Pancreas (tissue), 10 donors: ENCODE measurements at regions not wholly inside any gene's neighbourhood (a gene's known extent, or its start where the extent isn't known, plus 50 kb on each side); places are given as distances from the start of the nearest gene placed in this dataset.

Source experiments
- ATAC-seq, 4 donors: fragments of 200-7000 bp; cut with Tn5 transposase; one replicate each; pipeline versions ENCODE4 v1.8.0 to v1.9.1; 2020; ENCODE audit warnings: mild to moderate bottlenecking in 4 of 4, moderate library complexity in 4 of 4
- DNase-seq, 6 donors: peaks; one replicate each; pipeline ENCODE4 v3.0.0-alpha.2; 2020
- FAIRE-seq: peaks from 2 replicates; lab custom pipeline; 2012; peaks lifted over from hg19 to GRCh38; lab: Jason Lieb, UNC
- H3K27ac ChIP-seq, 4 donors: fragments of 200-600 bp; sonication (generic); 1 replicate in 3 of 4; 2 replicates in 1 of 4; pipeline versions ENCODE4 v1.5.0 to v1.8.0; 2020
- H3K27me3 ChIP-seq, 4 donors: fragments of 200-600 bp; one replicate each; pipeline ENCODE4 v1.8.0; 2021
- H3K36me3 ChIP-seq, 3 donors: fragments of 200-600 bp; sonication (generic) in 1 of 3; one replicate each; pipeline versions ENCODE4 v1.5.0 to v1.8.0; 2020 to 2021
- H3K4me1 ChIP-seq, 3 donors: fragments of 200-600 bp; one replicate each; pipeline ENCODE4 v1.8.0; 2021
- H3K4me3 ChIP-seq, 4 donors: fragments of 200-600 bp; sonication (generic) in 2 of 4; one replicate each; pipeline versions ENCODE4 v1.5.0 to v1.8.0; 2020 to 2021
- H3K9me3 ChIP-seq, 4 donors: fragments of 200-600 bp; one replicate each; pipeline ENCODE4 v1.8.0; 2021
- WGBS, 2 donors: extraction: QIAGEN DNeasy Blood & Tissue Kit; methylation state at CpG; one replicate each; pipeline ENCODE4 v1.1.7; 2013; 5-methylcytosine and 5-hydroxymethylcytosine counted together
- intact Hi-C, 3 donors: fragments of 100-400 bp; cut with DNase I; formaldehyde crosslinking; loops; one replicate each; pipeline versions ENCODE4 v1.11.1 to v1.14.2; 2022
- TF ChIP-seq, protein P1 (sequence below), 4 donors: fragments of 200-600 bp; sonication (generic) in 3 of 4; IDR thresholded peaks; one replicate each; pipeline versions ENCODE4 v1.5.0 to v1.8.0; 2021; ENCODE audit warnings: antibody characterized with exemption in 4 of 4
- donor health status: healthy with polysubstance abuse.
- donor health status: DM: no; HTN: no; CAD: no; lungs with moderate emphysema.
- donor health status: DM: no; HTN: no; CAD: no.
- donor health status: control.
- donor health status: control.
- donor health status: Bipolar disorder and iron deficiency.
- donor health status: DM: yes; HTN: yes; CAD: no.
- donor health status: DM: no; HTN: no; CAD: no.
- donor health status: DM: no; HTN: no; CAD: no.
- donor health status: DM: yes; HTN: yes; CAD: no.

DNA sequence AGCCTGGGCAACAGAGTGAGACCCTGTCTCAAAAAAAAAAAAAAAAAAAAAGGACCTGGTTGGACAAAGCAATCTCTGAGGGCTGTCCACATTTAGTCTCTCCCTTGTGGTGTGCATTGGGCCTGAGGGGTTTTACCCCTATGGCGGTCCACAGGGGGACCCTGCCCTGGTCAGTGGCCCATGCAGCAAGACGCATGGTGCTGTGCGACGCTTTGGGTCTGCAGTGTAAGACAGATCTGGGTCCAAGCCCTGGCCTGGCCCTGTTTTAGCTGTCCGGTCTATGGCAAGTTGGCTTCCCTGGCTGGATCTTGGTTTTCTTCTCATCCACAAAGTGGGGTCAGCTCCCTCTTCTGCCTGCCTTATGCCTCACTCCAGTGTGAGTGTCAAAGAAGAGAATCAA is 123.2 kb upstream of the NLRP1 start:
- DNase-seq (no peak), FAIRE-seq (no peak), ATAC-seq (no peak)
- Histone ChIP-seq H3K4me3 (no peak overlapping the region), H3K27me3 (peaks cover 0 to 6% (median 0%) of the 10 kb centered on the region in 4 donors), H3K4me1 (no peaks in the 10 kb centered on the region), H3K27ac (no peak overlapping the region), H3K36me3 (no peaks in the 10 kb centered on the region), H3K9me3 (no peaks in the 10 kb centered on the region)
- 72 to 86% methylated on average over 5 of the region's 5 CpGs for WGBS, 2 donors
- intact Hi-C loops, result no loop called here
- TF ChIP-seq, protein P1, sequence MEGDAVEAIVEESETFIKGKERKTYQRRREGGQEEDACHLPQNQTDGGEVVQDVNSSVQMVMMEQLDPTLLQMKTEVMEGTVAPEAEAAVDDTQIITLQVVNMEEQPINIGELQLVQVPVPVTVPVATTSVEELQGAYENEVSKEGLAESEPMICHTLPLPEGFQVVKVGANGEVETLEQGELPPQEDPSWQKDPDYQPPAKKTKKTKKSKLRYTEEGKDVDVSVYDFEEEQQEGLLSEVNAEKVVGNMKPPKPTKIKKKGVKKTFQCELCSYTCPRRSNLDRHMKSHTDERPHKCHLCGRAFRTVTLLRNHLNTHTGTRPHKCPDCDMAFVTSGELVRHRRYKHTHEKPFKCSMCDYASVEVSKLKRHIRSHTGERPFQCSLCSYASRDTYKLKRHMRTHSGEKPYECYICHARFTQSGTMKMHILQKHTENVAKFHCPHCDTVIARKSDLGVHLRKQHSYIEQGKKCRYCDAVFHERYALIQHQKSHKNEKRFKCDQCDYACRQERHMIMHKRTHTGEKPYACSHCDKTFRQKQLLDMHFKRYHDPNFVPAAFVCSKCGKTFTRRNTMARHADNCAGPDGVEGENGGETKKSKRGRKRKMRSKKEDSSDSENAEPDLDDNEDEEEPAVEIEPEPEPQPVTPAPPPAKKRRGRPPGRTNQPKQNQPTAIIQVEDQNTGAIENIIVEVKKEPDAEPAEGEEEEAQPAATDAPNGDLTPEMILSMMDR (IDR thresholded peaks at IDR 0.05), result no peak

DNA sequence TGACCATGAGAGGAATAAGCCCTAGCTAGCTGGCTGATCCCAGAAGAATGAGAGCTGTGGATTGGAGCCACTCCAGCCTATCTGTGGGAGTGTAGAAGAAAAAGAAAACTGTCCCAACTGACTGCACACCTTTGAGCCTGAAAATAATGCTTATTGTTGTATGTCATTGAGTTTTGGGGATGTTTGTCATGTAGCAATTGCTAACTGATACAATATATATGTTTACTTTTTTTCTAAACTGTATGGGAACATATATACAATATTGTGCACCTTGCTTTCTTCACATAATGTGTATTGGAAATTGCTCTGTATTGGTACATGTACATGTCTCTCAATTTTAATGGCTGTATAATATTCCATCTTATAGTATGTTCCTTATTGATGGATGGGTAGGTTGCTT is 124.0 kb upstream of the NLRP1 start:
- H3K4me1 ChIP-seq, result no peaks in the 10 kb centered on the region
- H3K4me3 ChIP-seq, result no peak overlapping the region
- H3K36me3 ChIP-seq, result no peaks in the 10 kb centered on the region
- FAIRE-seq (no peak), DNase-seq (no peak), ATAC-seq (no peak)
- intact Hi-C loops, result no loop called here
- TF ChIP-seq, protein P1 (IDR thresholded peaks at IDR 0.05), result no peak
- H3K9me3 ChIP-seq, result no peaks in the 10 kb centered on the region
- H3K27me3 ChIP-seq, result peaks cover 0 to 6% (median 0%) of the 10 kb centered on the region in 4 donors
- no peak overlapping the region for H3K27ac ChIP-seq

DNA sequence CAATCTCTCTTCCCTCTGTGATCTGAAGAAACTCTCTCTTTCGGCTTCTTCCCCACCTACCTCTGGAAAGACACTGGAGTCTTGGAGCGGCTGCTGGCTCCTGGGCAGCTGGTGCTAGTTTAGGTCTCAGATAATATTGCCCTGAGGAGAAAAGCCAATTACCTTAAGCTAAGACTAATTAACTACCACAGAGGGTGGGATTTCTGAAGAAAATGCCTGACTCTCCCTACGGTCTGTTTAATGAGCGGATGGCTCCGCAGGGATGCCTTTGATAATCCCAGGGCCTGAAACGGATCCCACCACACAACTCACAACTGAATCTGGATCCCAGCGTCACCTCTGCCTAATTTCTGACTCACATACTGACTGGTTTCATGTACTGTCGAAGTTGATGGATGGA is 127.0 kb upstream of the NLRP1 start:
- Histone ChIP-seq H3K4me3 (no peak overlapping the region), H3K27me3 (peaks cover 0 to 6% (median 0%) of the 10 kb centered on the region in 4 donors), H3K9me3 (no peaks in the 10 kb centered on the region), H3K36me3 (no peaks in the 10 kb centered on the region), H3K4me1 (no peaks in the 10 kb centered on the region), H3K27ac (no peak overlapping the region)
- TF ChIP-seq, protein P1 (IDR thresholded peaks at IDR 0.05), result no peak
- WGBS, 2 donors, result 28 to 37% methylated on average over 8 of the region's 8 CpGs
- DNase-seq, result no peak
- no peak for ATAC-seq
- intact Hi-C loops, result no loop called here
- no peak for FAIRE-seq

DNA sequence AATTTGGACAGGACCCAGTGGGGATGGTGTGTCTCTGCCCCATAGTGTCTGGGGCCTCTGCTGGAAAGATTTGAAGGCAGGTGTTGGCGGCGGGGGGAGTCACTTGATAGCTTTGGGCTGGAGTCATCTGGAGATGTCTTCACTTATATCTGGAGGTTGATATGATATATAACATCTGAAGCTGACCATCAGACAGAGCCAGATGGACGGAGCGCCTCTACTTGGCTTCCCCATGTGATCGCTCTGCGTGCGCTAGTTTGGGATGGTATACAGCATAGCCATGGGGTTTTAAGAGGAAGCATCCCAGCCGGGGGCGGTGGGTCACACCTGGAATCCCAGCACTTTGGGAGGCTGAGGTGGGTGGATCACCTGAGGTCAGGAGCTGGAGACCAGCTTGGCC is 130.7 kb upstream of the NLRP1 start:
- Histone ChIP-seq H3K36me3 (no peaks in the 10 kb centered on the region), H3K27me3 (peaks cover 0 to 6% (median 0%) of the 10 kb centered on the region in 4 donors), H3K27ac (no peak overlapping the region), H3K9me3 (no peaks in the 10 kb centered on the region), H3K4me1 (no peaks in the 10 kb centered on the region), H3K4me3 (no peak overlapping the region)
- ATAC-seq, result no peak
- TF ChIP-seq, protein P1 (IDR thresholded peaks at IDR 0.05), result no peak
- no peak for DNase-seq
- no peak for FAIRE-seq
- intact Hi-C loops, result no loop called here
- WGBS, 2 donors, result 88 to 92% methylated on average over 9 of the region's 9 CpGs

DNA sequence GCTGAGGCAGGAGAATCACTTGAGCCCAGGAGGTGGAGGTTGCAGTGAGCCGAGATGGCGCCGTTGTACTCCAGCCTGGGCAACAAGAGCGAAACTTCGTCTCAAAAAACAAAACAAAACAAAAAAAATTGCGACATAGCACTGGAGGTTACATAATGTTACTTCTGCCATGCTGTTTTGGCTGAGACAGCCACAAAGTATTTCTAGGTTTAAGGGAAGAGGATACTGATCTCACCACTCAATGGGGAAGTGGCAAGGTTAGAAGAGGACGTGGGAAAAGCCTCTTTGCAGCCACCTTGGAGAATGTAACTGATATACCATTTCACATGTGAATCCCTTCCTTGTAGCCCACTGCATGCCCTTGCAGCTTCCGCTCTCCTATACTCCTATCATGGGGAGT is 131.2 kb upstream of the NLRP1 start:
- H3K36me3 ChIP-seq, result no peaks in the 10 kb centered on the region
- peaks cover 0 to 6% (median 0%) of the 10 kb centered on the region in 4 donors for H3K27me3 ChIP-seq
- ATAC-seq (peak in 2 of 4 donors; percentile 25 to 35), DNase-seq (no peak), FAIRE-seq (no peak)
- H3K9me3 ChIP-seq, result no peaks in the 10 kb centered on the region
- WGBS, 2 donors, result 66 to 69% methylated on average over 8 of the region's 8 CpGs
- intact Hi-C loops, result no loop called here
- H3K27ac ChIP-seq, result no peak overlapping the region
- H3K4me3 ChIP-seq, result no peak overlapping the region
- H3K4me1 ChIP-seq, result no peaks in the 10 kb centered on the region
- TF ChIP-seq, protein P1 (IDR thresholded peaks at IDR 0.05), result no peak
